HepG2 (cell line): ENCODE measurements at regions not wholly inside any gene's neighbourhood (a gene's known extent, or its start where the extent isn't known, plus 50 kb on each side); places are given as distances from the start of the nearest gene placed in this dataset.

Experiments
- ATAC-seq: fragments of 200-7000 bp; cut with Tn5 transposase; 3 replicates; pipeline ENCODE4 v1.9.1; 2020; ENCODE audit warnings: mild to moderate bottlenecking, moderate library complexity
- BruUV-seq: library from RNA; stranded (reverse); fragments of 400-500 nt; replicated peaks from 2 replicates; lab custom pipeline; 2021; lab: Mats Ljungman, UMichigan
- CTCF ChIA-PET: fragments of 300-600 bp; formaldehyde crosslinking; extraction: SDS; loops from one replicate; lab custom pipeline; 2021; ENCODE audit warnings: low total read pairs, inconsistent platforms, low intra/inter-chr PET ratio; lab: Yijun Ruan, JAX
- POLR2A ChIA-PET: fragments of 350-600 bp; sonication (Branson Sonifier 250); formaldehyde crosslinking; loops from one replicate; lab custom pipeline; 2020; ENCODE audit warnings: antibody characterized with exemption, inconsistent platforms; lab: Yijun Ruan, JAX
- DNase-seq: peaks from one replicate; pipeline ENCODE4 v3.0.0-alpha.2; 2015; ENCODE audit warnings: low spot score
- FAIRE-seq: peaks from 3 replicates; lab custom pipeline; 2011; peaks lifted over from hg19 to GRCh38; lab: Jason Lieb, UNC
- H2AFZ ChIP-seq: one replicate; pipeline ENCODE4 v1.6.1; 2011; ENCODE audit warnings: low read length, inconsistent platforms
- H3K27ac ChIP-seq: fragments of 300-600 bp; 3 replicates; pipeline ENCODE4 v1.8.0; 2011; ENCODE audit warnings: mixed run types, mild to moderate bottlenecking, mixed read lengths, low read length, inconsistent platforms; ENCODE audit not compliant: insufficient read depth; ENCODE audit errors: extremely low read length
- H3K27me3 ChIP-seq, 2 experiments: fragments of 200-600 bp in 1 of 2; 2 replicates in 1 of 2; 3 replicates in 1 of 2; pipeline versions ENCODE4 v1.6.0 to v1.8.0; 2011; ENCODE audit warnings: low read length in 2 of 2, mild to moderate bottlenecking in 2 of 2, moderate library complexity in 2 of 2, inconsistent platforms in 1 of 2; ENCODE audit not compliant: insufficient read depth in 2 of 2, control insufficient read depth in 1 of 2
- H3K36me3 ChIP-seq, 2 experiments: fragments of 200-600 bp in 1 of 2; replicated peaks in 1 of 2; 2 replicates in 1 of 2; 3 replicates in 1 of 2; pipeline versions ENCODE4 v1.5.1 to v1.8.0; 2011; ENCODE audit warnings: low read length in 2 of 2, inconsistent platforms in 1 of 2; ENCODE audit not compliant: insufficient read depth in 2 of 2, control insufficient read depth in 1 of 2
- H3K4me1 ChIP-seq: 2 replicates; pipeline ENCODE4 v1.5.1; 2012; ENCODE audit warnings: low read length, inconsistent platforms; ENCODE audit not compliant: insufficient read depth
- H3K4me2 ChIP-seq: 2 replicates; pipeline ENCODE4 v1.6.0; 2011; ENCODE audit warnings: low read depth, low read length, inconsistent platforms
- H3K4me3 ChIP-seq, 3 experiments: fragments of 200-600 bp in 1 of 3; sonication (generic), shearing (Covaris generic) in 1 of 3; replicated peaks in 1 of 3; 2 replicates each; pipeline ENCODE4 v1.5.1; 2011 to 2016; ENCODE audit warnings: low read length in 3 of 3, inconsistent platforms in 2 of 3, low read depth in 2 of 3, mild to moderate bottlenecking in 2 of 3, control low read depth in 1 of 3, mixed read lengths in 1 of 3; ENCODE audit not compliant: insufficient read depth in 1 of 3
- H3K79me2 ChIP-seq: one replicate; pipeline ENCODE4 v1.6.1; 2011; ENCODE audit warnings: low read length, inconsistent platforms; ENCODE audit not compliant: insufficient read depth
- H3K9ac ChIP-seq: 2 replicates; pipeline ENCODE4 v1.6.0; 2011; ENCODE audit warnings: mild to moderate bottlenecking, low read depth, low read length, inconsistent platforms; ENCODE audit not compliant: insufficient read depth
- H3K9me3 ChIP-seq: 2 replicates; pipeline ENCODE4 v1.5.1; 2012; ENCODE audit warnings: mild to moderate bottlenecking, low read length
- H4K20me1 ChIP-seq: 2 replicates; pipeline ENCODE4 v1.6.0; 2011; ENCODE audit warnings: inconsistent platforms, mild to moderate bottlenecking, low read length, moderate library complexity; ENCODE audit not compliant: insufficient read depth
- MAFF ChIP-seq: IDR thresholded peaks from 2 replicates; pipeline ENCODE4 v1.6.1; 2011; ENCODE audit warnings: low read depth, low read length, improper control_type of control experiment
- MIXL1 ChIP-seq: IDR thresholded peaks from 2 replicates; pipeline ENCODE4 v1.6.1; 2016
- ZBTB40 ChIP-seq, 2 experiments: fragments of 450-650 bp in 1 of 2; sonication (generic) in 1 of 2; formaldehyde crosslinking in 1 of 2; IDR thresholded peaks; 2 replicates each; pipeline versions ENCODE4 v1.6.1 to v1.8.0; 2016 to 2022; ENCODE audit warnings: antibody characterized with exemption in 1 of 2, mild to moderate bottlenecking in 1 of 2, missing genetic modification reagents in 1 of 2
- ZNF18 ChIP-seq: sonication (generic); formaldehyde crosslinking; IDR thresholded peaks from 2 replicates; pipeline ENCODE4 v1.8.0; 2022; ENCODE audit warnings: mild to moderate bottlenecking, missing genetic modification reagents; ENCODE audit not compliant: insufficient replicate concordance
- ZNF33A ChIP-seq: sonication (generic); formaldehyde crosslinking; IDR thresholded peaks from 2 replicates; pipeline ENCODE4 v1.5.1; 2020; ENCODE audit warnings: missing genetic modification reagents, mild to moderate bottlenecking, moderate library complexity, borderline replicate concordance
- ZNF431 ChIP-seq: sonication (generic); formaldehyde crosslinking; IDR thresholded peaks from 2 replicates; pipeline ENCODE4 v1.9.0; 2022; ENCODE audit warnings: missing genetic modification reagents, low read depth, mild to moderate bottlenecking, borderline replicate concordance
- ZNF619 ChIP-seq: sonication (generic); formaldehyde crosslinking; IDR thresholded peaks from 2 replicates; pipeline ENCODE4 v1.4.0; 2020; ENCODE audit warnings: mild to moderate bottlenecking, missing genetic modification reagents
- ZSCAN31 ChIP-seq: sonication (generic); formaldehyde crosslinking; IDR thresholded peaks from 2 replicates; pipeline ENCODE4 v1.5.0; 2020; ENCODE audit warnings: low read depth, mild to moderate bottlenecking, missing genetic modification reagents
- WGBS: methylation state at CpG from one replicate; pipeline ENCODE4 v1.1.6; 2017; ENCODE audit warnings: low lambda C conversion rate; 5-methylcytosine and 5-hydroxymethylcytosine counted together
- in situ Hi-C: cut with HindIII; loops from 2 replicates; pipeline ENCODE4 v1.10.0; 2017; ENCODE audit warnings: low pct_unique_long_range_greater_than_20kb; ENCODE audit not compliant: extremely low pct_ligation_motif_present
- intact Hi-C: fragments of 100-400 bp; cut with micrococcal nuclease; formaldehyde crosslinking; loops from one replicate; pipeline ENCODE4 v1.10.0; 2022; ENCODE audit not compliant: unreplicated experiment

GRCh38 chr16:87229230-87230188 is 87.7 kb downstream of the C16orf95 start:
- 39% methylated on average over 18 of the region's 18 CpGs for WGBS
- in situ Hi-C loops: no loop called here
- Histone ChIP-seq H3K27ac (no peak overlapping the region), H2AFZ (no peak overlapping the region), H3K4me3 (no peak overlapping the region), H3K4me2 (no peak overlapping the region), H3K79me2 (no peaks in the 10 kb centered on the region), H3K4me1 (peaks cover 17% of the 10 kb centered on the region), H3K9me3 (no peaks in the 10 kb centered on the region), H4K20me1 (no peaks in the 10 kb centered on the region), H3K27me3 (no peaks in the 10 kb centered on the region; a peak in 1 of 5 replicates), H3K36me3 (no peaks in the 10 kb centered on the region), H3K9ac (no peak overlapping the region)
- BruUV-seq: no TSS peak
- intact Hi-C loops: no loop called here
- POLR2A ChIA-PET: interaction anchor here (1.2 kb wide), 1 partner anchor 12 kb away, joined by 3 read pairs; no protein-coding TSS in a partner anchor
- no peak for ATAC-seq
- CTCF ChIA-PET: no interaction called here
- no peak for DNase-seq
- no peak for FAIRE-seq
- TF ChIP-seq ZNF33A (no peak), ZNF431 (no peak), ZBTB40 (IDR thresholded peaks at IDR 0.05) (no peak), ZBTB40 (CRISPR knock-in tag; IDR thresholded peaks at IDR 0.05) (no peak), MIXL1 (CRISPR knock-in tag) (no peak), ZSCAN31 (no peak), ZNF619 (CRISPR knock-in tag) (no peak), MAFF (no peak), ZNF18 (no peak)
